ENCODE measurements at regions not wholly inside any gene's neighbourhood (a gene's known extent, or its start where the extent isn't known, plus 50 kb on each side); places are given as distances from the start of the nearest gene placed in this dataset.

GRCh38 chr3:80592792-80593191 is 825.0 kb upstream of the ROBO1 start (continued):
- peak; percentile 42; the same call in 1 of the 2 replicates for TF ChIP-seq ZNF316 (IDR thresholded peaks at IDR 0.05)

- Histone ChIP-seq H3K4me3 (no peak overlapping the region), H3K27ac (ENCODE audit: extremely low read depth, low read depth, low read length) (no peak overlapping the region), H3K4me1 (replicated peaks in 1 of 2; ENCODE audit: control insufficient read depth in 2 of 2, insufficient read depth in 2 of 2, low read length in 2 of 2) (no peaks in the 10 kb centered on the region), H3K4me2 (ENCODE audit: insufficient read depth, low read length) (no peak overlapping the region), H3K9me1 (ENCODE audit: control insufficient read depth, insufficient read depth, low read length) (no peaks in the 10 kb centered on the region), H3K79me2 (ENCODE audit: control insufficient read depth, insufficient read depth, low read length) (no peaks in the 10 kb centered on the region), H3K9ac (ENCODE audit: insufficient read depth in 1 of 2, low read depth in 2 of 2, low read length in 2 of 2) (no peak overlapping the region), H3K36me3 (ENCODE audit: control insufficient read depth, insufficient read depth, low read length) (no peaks in the 10 kb centered on the region), H2AFZ (ENCODE audit: low read depth, low read length) (no peak overlapping the region), H4K20me1 (replicated peaks; ENCODE audit: control insufficient read depth, insufficient read depth, low read length) (no peaks in the 10 kb centered on the region), H3K9me3 (replicated peaks; ENCODE audit: control insufficient read depth, insufficient read depth, low read depth, low read length) (0 out of 2 replicates have a peak, but pooled peaks cover 2% of the 10 kb centered on the region), H3K27me3 (ENCODE audit: control insufficient read depth in 2 of 2, insufficient read depth in 2 of 2, low read length in 2 of 2) (no peaks in the 10 kb centered on the region)
- FAIRE-seq (no peak), DNase-seq (ENCODE audit: extremely low read depth in 1 of 4, low spot score in 3 of 4) (no peak), ATAC-seq (no peak)
- POLR2A ChIA-PET = no interaction called here
- 14% methylated on average over 1 of the region's 2 CpGs for WGBS (ENCODE audit: insufficient coverage, low coverage, missing lambda C conversion rate)
- intact Hi-C loops (cut with micrococcal nuclease) (no loop called here), in situ Hi-C loops (cut with MboI) (no loop called here)
- CTCF ChIA-PET (ENCODE audit: low intra/inter-chr PET ratio) = no interaction called here
- BruUV-seq (replicated peaks) = no TSS peak
- TF ChIP-seq PHTF2 (CRISPR knock-in tag; IDR thresholded peaks at IDR 0.05) (no peak), CC2D1A (IDR thresholded peaks at IDR 0.05) (no peak), LARP7 (IDR thresholded peaks at IDR 0.05) (no peak), MXI1 (IDR thresholded peaks at IDR 0.05; ENCODE audit: low read depth, low read length) (no peak), USF2 (CRISPR knock-in tag; IDR thresholded peaks at IDR 0.05) (no peak), ILK (tag; IDR thresholded peaks at IDR 0.05; ENCODE audit: borderline replicate concordance, low read depth) (no peak), ZFP36 (IDR thresholded peaks at IDR 0.05; ENCODE audit: low read depth, low read length, partially characterized antibody) (no peak), XRCC5 (IDR thresholded peaks at IDR 0.05; ENCODE audit: low read depth, low read length) (no peak), DMBX1 (CRISPR knock-in tag; IDR thresholded peaks at IDR 0.05; ENCODE audit: borderline replicate concordance) (no peak), NFIX (CRISPR knock-in tag; IDR thresholded peaks at IDR 0.05; ENCODE audit: low read depth) (no peak), TEAD1 (CRISPR knock-in tag; IDR thresholded peaks at IDR 0.05) (no peak), STAT5B (CRISPR knock-in tag; IDR thresholded peaks at IDR 0.05) (no peak), RNF219 (CRISPR knock-in tag; IDR thresholded peaks at IDR 0.05) (no peak), ZNF592 (IDR thresholded peaks at IDR 0.05) (no peak), TAF7 (tag; IDR thresholded peaks at IDR 0.05) (no peak), HNRNPH1 (optimal IDR thresholded peaks at IDR 0.05; ENCODE audit: low read depth, low read length) (no peak)
Measured at GRCh38 chr3:80586338-80586737, 818.5 kb upstream of the ROBO1 start.

Measured in K562 (cell line).